Hepatocyte (in vitro differentiated cells): ENCODE measurements at regions not wholly inside any gene's neighbourhood (a gene's known extent, or its start where the extent isn't known, plus 50 kb on each side); places are given as distances from the start of the nearest gene placed in this dataset.

ENCODE experiments used
- DNase-seq: peaks from one replicate; pipeline ENCODE4 v3.0.0-alpha.2; 2016; ENCODE audit warnings: low spot score
- H2AFZ ChIP-seq: fragments of 200-600 bp; sonication (generic); 2 replicates; pipeline ENCODE4 v1.6.0; 2016; ENCODE audit warnings: antibody characterized with exemption, mild to moderate bottlenecking
- H3K27ac ChIP-seq: fragments of 200-600 bp; sonication (generic); 2 replicates; pipeline ENCODE4 v1.5.1; 2016; ENCODE audit warnings: mild to moderate bottlenecking
- H3K27me3 ChIP-seq: fragments of 200-600 bp; sonication (generic); 2 replicates; pipeline ENCODE4 v1.6.1; 2016
- H3K36me3 ChIP-seq: fragments of 200-600 bp; sonication (generic); replicated peaks from 2 replicates; pipeline ENCODE4 v1.5.1; 2016; ENCODE audit warnings: low read depth; ENCODE audit not compliant: insufficient read depth
- H3K4me1 ChIP-seq: fragments of 200-600 bp; sonication (generic); 2 replicates; pipeline ENCODE4 v1.5.1; 2016; ENCODE audit warnings: mild to moderate bottlenecking, moderate library complexity; ENCODE audit not compliant: insufficient read depth
- H3K4me2 ChIP-seq: fragments of 200-600 bp; sonication (generic); 2 replicates; pipeline ENCODE4 v1.6.0; 2016
- H3K4me3 ChIP-seq: fragments of 200-600 bp; sonication (generic); 2 replicates; pipeline ENCODE4 v1.5.1; 2016; ENCODE audit warnings: mild to moderate bottlenecking
- H3K79me2 ChIP-seq: fragments of 200-600 bp; sonication (generic); 2 replicates; pipeline ENCODE4 v1.6.0; 2017; ENCODE audit warnings: mild to moderate bottlenecking
- H3K9me2 ChIP-seq: fragments of 200-600 bp; sonication (generic); replicated peaks from 2 replicates; pipeline ENCODE4 v1.6.0; 2017; ENCODE audit warnings: mild to moderate bottlenecking; ENCODE audit not compliant: insufficient read depth
- H3K9me3 ChIP-seq: fragments of 200-600 bp; sonication (generic); 2 replicates; pipeline ENCODE4 v1.5.1; 2016; ENCODE audit warnings: low read depth, mild to moderate bottlenecking
- H4K20me1 ChIP-seq: fragments of 200-600 bp; sonication (generic); 2 replicates; pipeline ENCODE4 v1.6.0; 2016; ENCODE audit warnings: mild to moderate bottlenecking; ENCODE audit not compliant: insufficient read depth, poor library complexity, severe bottlenecking
- CTCF ChIP-seq: fragments of 200-600 bp; sonication (generic); IDR thresholded peaks from 2 replicates; pipeline ENCODE4 v1.5.1; 2016; ENCODE audit warnings: antibody characterized with exemption, mild to moderate bottlenecking; ENCODE audit not compliant: poor library complexity
- EZH2 ChIP-seq: fragments of 200-600 bp; sonication (generic); IDR thresholded peaks from 2 replicates; pipeline ENCODE4 v1.6.1; 2016; ENCODE audit warnings: antibody characterized with exemption, mild to moderate bottlenecking, borderline replicate concordance
- EZH2phosphoT487 ChIP-seq: fragments of 200-600 bp; sonication (generic); IDR thresholded peaks from one replicate; pipeline ENCODE4 v1.6.1; 2018; ENCODE audit warnings: antibody characterized with exemption, mild to moderate bottlenecking, low read depth, moderate library complexity; ENCODE audit not compliant: unreplicated experiment, severe bottlenecking
- WGBS: methylation state at CpG from one replicate; pipeline ENCODE4 v1.1.6; 2016; ENCODE audit warnings: low lambda C conversion rate; ENCODE audit errors: missing lambda C conversion rate; 5-methylcytosine and 5-hydroxymethylcytosine counted together

GRCh38 chr1:208835097-208835463, 590.9 kb upstream of the PLXNA2 start:
- H4K20me1 ChIP-seq = no peaks in the 10 kb centered on the region
- H3K36me3 ChIP-seq = no peaks in the 10 kb centered on the region
- 52% methylated on average over 6 of the region's 6 CpGs for WGBS
- H3K4me3 ChIP-seq = no peak overlapping the region
- H3K27ac ChIP-seq = no peak overlapping the region
- H3K4me1 ChIP-seq = no peaks in the 10 kb centered on the region
- no peaks in the 10 kb centered on the region for H3K9me3 ChIP-seq
- no peaks in the 10 kb centered on the region for H3K79me2 ChIP-seq
- no peaks in the 10 kb centered on the region for H3K9me2 ChIP-seq
- no peaks in the 10 kb centered on the region for H3K27me3 ChIP-seq
- H3K4me2 ChIP-seq = peak overlapping the region; percentile 53
- TF ChIP-seq EZH2phosphoT487 (no peak), EZH2 (no peak), CTCF (no peak)
- H2AFZ ChIP-seq = no peak overlapping the region
- DNase-seq = no peak

- no peak for DNase-seq
- Histone ChIP-seq H3K9me3 (no peaks in the 10 kb centered on the region), H2AFZ (no peak overlapping the region), H3K4me3 (no peak overlapping the region), H3K4me1 (no peaks in the 10 kb centered on the region), H3K27ac (no peak overlapping the region), H3K27me3 (no peaks in the 10 kb centered on the region), H3K4me2 (no peak overlapping the region), H3K9me2 (no peaks in the 10 kb centered on the region), H3K79me2 (no peaks in the 10 kb centered on the region), H4K20me1 (no peaks in the 10 kb centered on the region), H3K36me3 (no peaks in the 10 kb centered on the region)
- TF ChIP-seq EZH2phosphoT487 = no peak
- TF ChIP-seq EZH2 = no peak
- TF ChIP-seq CTCF = no peak
These were observed 591.6 kb upstream of the PLXNA2 start for GRCh38 chr1:208835781-208836180.

- no peaks in the 10 kb centered on the region for H3K27me3 ChIP-seq
- no peaks in the 10 kb centered on the region for H3K9me2 ChIP-seq
- DNase-seq = no peak
- H3K4me3 ChIP-seq = no peak overlapping the region
- no peaks in the 10 kb centered on the region for H3K9me3 ChIP-seq
- no peaks in the 10 kb centered on the region for H3K4me1 ChIP-seq
- H3K36me3 ChIP-seq = no peaks in the 10 kb centered on the region
- H2AFZ ChIP-seq = no peak overlapping the region
- H3K79me2 ChIP-seq = no peaks in the 10 kb centered on the region
- no peak overlapping the region for H3K27ac ChIP-seq
- TF ChIP-seq CTCF (no peak), EZH2 (no peak), EZH2phosphoT487 (no peak)
- no peaks in the 10 kb centered on the region for H4K20me1 ChIP-seq
- no peak overlapping the region for H3K4me2 ChIP-seq
These were observed 593.1 kb upstream of the PLXNA2 start for GRCh38 chr1:208837242-208837641.

GRCh38 chr1:208841436-208841835, 597.3 kb upstream of the PLXNA2 start:
- 92% methylated on average over 10 of the region's 10 CpGs for WGBS
- H3K9me3 ChIP-seq = no peaks in the 10 kb centered on the region

More at GRCh38 chr1:208841436-208841835, 597.3 kb upstream of the PLXNA2 start:
- Histone ChIP-seq H4K20me1 (no peaks in the 10 kb centered on the region), H2AFZ (no peak overlapping the region), H3K4me2 (no peak overlapping the region), H3K9me2 (no peaks in the 10 kb centered on the region), H3K4me3 (no peak overlapping the region), H3K27ac (no peak overlapping the region), H3K27me3 (no peaks in the 10 kb centered on the region), H3K79me2 (no peaks in the 10 kb centered on the region), H3K4me1 (no peaks in the 10 kb centered on the region), H3K36me3 (no peaks in the 10 kb centered on the region)
- TF ChIP-seq EZH2phosphoT487 (no peak), CTCF (no peak)
- no peak for DNase-seq
